22Rv1 (cell line): ENCODE measurements at regions not wholly inside any gene's neighbourhood (a gene's known extent, or its start where the extent isn't known, plus 50 kb on each side); places are given as distances from the start of the nearest gene placed in this dataset.

ENCODE experiments used
- ZFX ChIP-seq: fragments of 450-650 bp; IDR thresholded peaks from 2 replicates; pipeline ENCODE4 v1.6.1; 2017; ENCODE audit warnings: antibody characterized with exemption, borderline replicate concordance
- TF ChIP-seq, protein P1 (sequence below): fragments of 450-650 bp; IDR thresholded peaks from 2 replicates; pipeline ENCODE4 v1.5.1; 2017; ENCODE audit warnings: mild to moderate bottlenecking

- TF ChIP-seq, protein P1, sequence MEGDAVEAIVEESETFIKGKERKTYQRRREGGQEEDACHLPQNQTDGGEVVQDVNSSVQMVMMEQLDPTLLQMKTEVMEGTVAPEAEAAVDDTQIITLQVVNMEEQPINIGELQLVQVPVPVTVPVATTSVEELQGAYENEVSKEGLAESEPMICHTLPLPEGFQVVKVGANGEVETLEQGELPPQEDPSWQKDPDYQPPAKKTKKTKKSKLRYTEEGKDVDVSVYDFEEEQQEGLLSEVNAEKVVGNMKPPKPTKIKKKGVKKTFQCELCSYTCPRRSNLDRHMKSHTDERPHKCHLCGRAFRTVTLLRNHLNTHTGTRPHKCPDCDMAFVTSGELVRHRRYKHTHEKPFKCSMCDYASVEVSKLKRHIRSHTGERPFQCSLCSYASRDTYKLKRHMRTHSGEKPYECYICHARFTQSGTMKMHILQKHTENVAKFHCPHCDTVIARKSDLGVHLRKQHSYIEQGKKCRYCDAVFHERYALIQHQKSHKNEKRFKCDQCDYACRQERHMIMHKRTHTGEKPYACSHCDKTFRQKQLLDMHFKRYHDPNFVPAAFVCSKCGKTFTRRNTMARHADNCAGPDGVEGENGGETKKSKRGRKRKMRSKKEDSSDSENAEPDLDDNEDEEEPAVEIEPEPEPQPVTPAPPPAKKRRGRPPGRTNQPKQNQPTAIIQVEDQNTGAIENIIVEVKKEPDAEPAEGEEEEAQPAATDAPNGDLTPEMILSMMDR = no peak
- TF ChIP-seq ZFX = no peak
Observed at GRCh38 chrX:35115205-35115604, 172.6 kb downstream of the FAM47B start.
